Activated CD4-positive, alpha-beta T cell treated with anti-CD3 and anti-CD28 coated beads for 36 hours (primary cell): ENCODE measurements at regions not wholly inside any gene's neighbourhood (a gene's known extent, or its start where the extent isn't known, plus 50 kb on each side); places are given as distances from the start of the nearest gene placed in this dataset.

Experiments used
- ATAC-seq: fragments of 200-7000 bp; cut with Tn5 transposase; one replicate; pipeline ENCODE4 v1.10.0; 2021; ENCODE audit warnings: mild to moderate bottlenecking, moderate library complexity
- CTCF ChIA-PET: fragments of 350-600 bp; sonication (Branson Sonifier 250); formaldehyde crosslinking; loops from one replicate; lab custom pipeline; 2021; ENCODE audit warnings: antibody characterized with exemption; lab: Charles Lee
- POLR2A ChIA-PET: fragments of 350-600 bp; sonication (Branson Sonifier 250); formaldehyde crosslinking; loops from one replicate; lab custom pipeline; 2021; ENCODE audit warnings: antibody characterized with exemption, inconsistent platforms; lab: Charles Lee
- DNase-seq: peaks from one replicate; pipeline ENCODE4 v3.0.0-alpha.2; 2020
- H3K27ac Mint-ChIP-seq: one replicate; pipeline ENCODE4 v1.8.0; 2021; ENCODE audit warnings: mixed read lengths
- H3K27me3 Mint-ChIP-seq: one replicate; pipeline ENCODE4 v1.8.0; 2021; ENCODE audit warnings: mixed read lengths
- H3K36me3 Mint-ChIP-seq: one replicate; pipeline ENCODE4 v1.8.0; 2021; ENCODE audit warnings: low read depth, mixed read lengths
- H3K4me1 Mint-ChIP-seq: one replicate; pipeline ENCODE4 v1.8.0; 2021; ENCODE audit warnings: mixed read lengths
- H3K4me3 Mint-ChIP-seq: one replicate; pipeline ENCODE4 v1.8.0; 2021; ENCODE audit warnings: mild to moderate bottlenecking, moderate library complexity, mixed read lengths
- H3K9me3 Mint-ChIP-seq: one replicate; pipeline ENCODE4 v1.8.0; 2021; ENCODE audit warnings: low read depth, mixed read lengths
- intact Hi-C, 2 experiments: fragments of 100-400 bp; cut with DNase I in 1 of 2; cut with micrococcal nuclease in 1 of 2; formaldehyde crosslinking; loops; one replicate each; pipeline versions ENCODE4 v1.14.2 to v1.15.1; 2022 to 2024; cut with DNase I, micrococcal nuclease

- H3K4me1 Mint-ChIP-seq = no peaks in the 10 kb centered on the region
- ATAC-seq = no peak
- no peak for DNase-seq
- H3K27me3 Mint-ChIP-seq = no peaks in the 10 kb centered on the region
- ChIA-PET CTCF (interaction anchor here (4.3 kb wide), 1 partner anchor 12 kb away, joined by 35 read pairs; no protein-coding TSS in a partner anchor), POLR2A (no interaction called here)
- H3K4me3 Mint-ChIP-seq = no peak overlapping the region
- no peak overlapping the region for H3K27ac Mint-ChIP-seq
- H3K36me3 Mint-ChIP-seq = no peaks in the 10 kb centered on the region
- no peaks in the 10 kb centered on the region for H3K9me3 Mint-ChIP-seq
- intact Hi-C loops = no loop called here
These were observed 166.6 kb upstream of the PKDCC start for GRCh38 chr2:41881249-41881648.

DNA sequence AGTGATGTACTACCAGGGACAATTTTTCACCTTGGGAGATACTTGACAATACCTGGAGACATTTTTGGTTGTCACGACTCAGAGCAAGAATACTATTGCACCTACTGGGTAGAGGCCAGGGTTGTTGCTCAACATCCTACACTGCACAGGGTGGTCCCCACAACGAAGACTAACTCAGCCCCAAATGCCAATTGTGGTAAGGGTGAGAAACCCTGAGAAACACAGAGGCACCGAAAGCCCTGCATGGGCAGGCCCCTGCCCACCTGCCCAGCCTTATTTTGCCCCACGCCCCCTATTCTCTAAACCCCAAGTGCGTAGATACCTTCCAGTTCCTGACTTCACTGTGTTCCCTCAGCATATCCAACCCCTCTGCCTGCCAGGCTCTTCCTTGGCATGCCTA, 163.1 kb upstream of the PKDCC start:
- no peaks in the 10 kb centered on the region for H3K36me3 Mint-ChIP-seq
- DNase-seq (no peak), ATAC-seq (no peak)
- no peak overlapping the region for H3K27ac Mint-ChIP-seq
- H3K27me3 Mint-ChIP-seq = peaks cover 2% of the 10 kb centered on the region
- intact Hi-C loops = no loop called here
- CTCF ChIA-PET = interaction anchor here (1.0 kb wide), 1 partner anchor 16 kb away, joined by 3 read pairs; no protein-coding TSS in a partner anchor
- no peaks in the 10 kb centered on the region for H3K4me1 Mint-ChIP-seq
- no peak overlapping the region for H3K4me3 Mint-ChIP-seq
- no peaks in the 10 kb centered on the region for H3K9me3 Mint-ChIP-seq
- POLR2A ChIA-PET = no interaction called here

- H3K27me3 Mint-ChIP-seq = peaks cover 2% of the 10 kb centered on the region
- H3K36me3 Mint-ChIP-seq = no peaks in the 10 kb centered on the region
These were observed 161.6 kb upstream of the PKDCC start for GRCh38 chr2:41886145-41886664.

DNA sequence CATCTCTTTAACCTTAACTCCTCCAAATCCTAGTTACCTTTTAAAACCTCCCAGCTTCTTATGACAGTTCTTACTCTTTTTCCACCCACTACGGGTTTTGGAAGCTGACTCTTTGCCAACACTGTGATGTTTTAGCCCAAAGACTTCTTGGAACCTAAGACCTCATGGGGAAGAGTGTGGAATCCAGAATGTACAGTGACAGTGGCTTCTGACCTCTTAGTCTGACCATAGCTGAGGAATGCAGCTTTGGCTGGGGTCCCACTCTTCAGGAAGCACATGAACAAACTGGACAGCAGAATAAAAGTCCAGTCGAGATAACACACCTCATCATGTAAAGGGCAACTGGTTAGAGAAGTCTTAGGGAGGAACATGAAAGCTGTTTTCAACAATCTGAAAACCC, 161.1 kb upstream of the PKDCC start:
- ChIA-PET POLR2A (no interaction called here), CTCF (interaction anchor here (1.3 kb wide), 1 partner anchor 15 kb away, joined by 4 read pairs; no protein-coding TSS in a partner anchor)
- Mint-ChIP-seq H3K27me3 (peaks cover 2% of the 10 kb centered on the region), H3K9me3 (no peaks in the 10 kb centered on the region), H3K36me3 (no peaks in the 10 kb centered on the region), H3K4me3 (no peak overlapping the region), H3K4me1 (no peaks in the 10 kb centered on the region), H3K27ac (no peak overlapping the region)
- no peak for DNase-seq
- ATAC-seq = no peak
- intact Hi-C loops = no loop called here

More at GRCh38 chr2:41886145-41886664, 161.6 kb upstream of the PKDCC start:
- Mint-ChIP-seq H3K9me3 (no peaks in the 10 kb centered on the region), H3K4me1 (no peaks in the 10 kb centered on the region), H3K27ac (no peak overlapping the region), H3K4me3 (no peak overlapping the region)
- ATAC-seq (no peak), DNase-seq (no peak)
- intact Hi-C loops = no loop called here
- CTCF ChIA-PET = interaction anchor here (0.7 to 1.3 kb wide), 2 partner anchors 15 to 201 kb away, joined by 3 to 4 read pairs; no protein-coding TSS in a partner anchor
- POLR2A ChIA-PET = no interaction called here

GRCh38 chr2:41890341-41890740, 157.5 kb upstream of the PKDCC start:
- ChIA-PET POLR2A (no interaction called here), CTCF (no interaction called here)
- Mint-ChIP-seq H3K4me1 (no peaks in the 10 kb centered on the region), H3K4me3 (no peak overlapping the region), H3K27ac (no peak overlapping the region), H3K36me3 (no peaks in the 10 kb centered on the region), H3K9me3 (no peaks in the 10 kb centered on the region), H3K27me3 (peaks cover 2% of the 10 kb centered on the region)
- DNase-seq = no peak
- ATAC-seq = no peak
- intact Hi-C loops = no loop called here

- DNase-seq (no peak), ATAC-seq (no peak)
- peaks cover 2% of the 10 kb centered on the region for H3K27me3 Mint-ChIP-seq
- H3K9me3 Mint-ChIP-seq = no peaks in the 10 kb centered on the region
- H3K4me1 Mint-ChIP-seq = no peaks in the 10 kb centered on the region
- intact Hi-C loops = no loop called here
- H3K27ac Mint-ChIP-seq = no peak overlapping the region
- no peaks in the 10 kb centered on the region for H3K36me3 Mint-ChIP-seq
- ChIA-PET POLR2A (no interaction called here), CTCF (interaction anchor here (0.8 kb wide), 1 partner anchor 178 kb away, joined by 3 read pairs; no protein-coding TSS in a partner anchor)
- no peak overlapping the region for H3K4me3 Mint-ChIP-seq
These were observed 155.3 kb upstream of the PKDCC start for GRCh38 chr2:41892476-41892875.

DNA sequence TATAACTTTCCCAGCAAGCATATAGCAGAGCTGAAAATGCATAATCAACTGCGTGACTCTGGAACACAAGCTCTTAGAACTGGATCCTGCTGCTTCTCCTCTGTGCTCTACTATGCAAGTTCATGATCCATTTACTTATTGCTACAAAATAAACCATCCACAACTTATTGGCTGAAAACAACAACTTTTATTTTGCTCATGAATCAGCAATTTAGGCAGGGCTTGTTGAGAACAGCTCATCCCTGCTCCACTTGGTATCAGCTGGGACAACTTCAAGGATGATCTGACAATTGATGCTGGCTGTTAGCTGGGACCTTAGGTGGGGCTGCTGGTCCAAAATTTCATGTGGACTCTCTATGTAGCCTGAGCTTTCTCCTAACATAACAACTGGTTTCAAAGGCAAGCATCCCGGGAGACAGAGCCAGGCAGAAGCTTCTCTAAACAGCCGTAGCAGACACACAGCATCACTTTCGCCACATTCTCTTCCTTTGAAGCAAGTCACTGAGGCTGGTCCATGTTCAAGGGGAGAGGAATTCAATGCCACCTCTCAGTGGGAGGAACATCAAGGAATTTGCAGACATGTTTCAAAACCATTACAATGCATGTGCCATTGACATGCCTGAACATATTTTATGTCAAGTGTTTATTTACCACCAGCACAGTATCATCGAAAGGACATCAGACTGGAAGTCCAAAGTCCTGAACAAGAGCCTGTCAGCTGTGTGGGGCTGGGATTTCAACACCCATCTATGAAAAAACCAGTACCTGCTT, 153.1 kb upstream of the PKDCC start:
- Mint-ChIP-seq H3K36me3 (no peaks in the 10 kb centered on the region), H3K4me3 (no peak overlapping the region), H3K27me3 (no peaks in the 10 kb centered on the region), H3K9me3 (no peaks in the 10 kb centered on the region), H3K27ac (no peak overlapping the region), H3K4me1 (no peaks in the 10 kb centered on the region)
- intact Hi-C loops = no loop called here
- DNase-seq = no peak
- CTCF ChIA-PET = interaction anchor here (0.9 to 1.1 kb wide), 2 partner anchors 25 to 192 kb away, joined by 3 read pairs; no protein-coding TSS in a partner anchor
- ATAC-seq = no peak
- POLR2A ChIA-PET = no interaction called here

- ChIA-PET POLR2A (no interaction called here), CTCF (interaction anchor here (0.6 to 0.9 kb wide), 3 partner anchors 25 to 1407 kb away, joined by 3 read pairs; no protein-coding TSS in a partner anchor)
- H3K36me3 Mint-ChIP-seq = no peaks in the 10 kb centered on the region
- no peak for DNase-seq
- no peaks in the 10 kb centered on the region for H3K4me1 Mint-ChIP-seq
- no peak overlapping the region for H3K27ac Mint-ChIP-seq
- H3K27me3 Mint-ChIP-seq = no peaks in the 10 kb centered on the region
- no peaks in the 10 kb centered on the region for H3K9me3 Mint-ChIP-seq
- ATAC-seq = no peak
- intact Hi-C loops = no loop called here
- no peak overlapping the region for H3K4me3 Mint-ChIP-seq
These were observed 152.5 kb upstream of the PKDCC start for GRCh38 chr2:41895334-41895664.

GRCh38 chr2:41896186-41896846, 151.5 kb upstream of the PKDCC start:
- ATAC-seq (peak; percentile 33), DNase-seq (peak; percentile 17)
- no peak overlapping the region for H3K27ac Mint-ChIP-seq
- H3K4me3 Mint-ChIP-seq = no peak overlapping the region
- H3K27me3 Mint-ChIP-seq = no peaks in the 10 kb centered on the region
- no peaks in the 10 kb centered on the region for H3K9me3 Mint-ChIP-seq
- no peaks in the 10 kb centered on the region for H3K4me1 Mint-ChIP-seq
- POLR2A ChIA-PET = no interaction called here
- H3K36me3 Mint-ChIP-seq = no peaks in the 10 kb centered on the region
- CTCF ChIA-PET = interaction anchor here (0.7 kb wide), 1 partner anchor 143 kb away, joined by 3 read pairs; no protein-coding TSS in a partner anchor
- intact Hi-C loops = no loop called here

GRCh38 chr2:41899189-41899588, 148.6 kb upstream of the PKDCC start:
- DNase-seq (no peak), ATAC-seq (no peak)
- Mint-ChIP-seq H3K27ac (no peak overlapping the region), H3K4me1 (no peaks in the 10 kb centered on the region), H3K9me3 (no peaks in the 10 kb centered on the region), H3K27me3 (peaks cover 2% of the 10 kb centered on the region), H3K4me3 (no peak overlapping the region), H3K36me3 (no peaks in the 10 kb centered on the region)
- POLR2A ChIA-PET = no interaction called here
- intact Hi-C loops = no loop called here
- CTCF ChIA-PET = interaction anchor here (0.9 to 1.1 kb wide), 3 partner anchors 10 to 29 kb away, joined by 3 to 5 read pairs (median 3); no protein-coding TSS in a partner anchor

- ATAC-seq (no peak), DNase-seq (no peak)
- POLR2A ChIA-PET = no interaction called here
- intact Hi-C loops = no loop called here
- H3K4me3 Mint-ChIP-seq = no peak overlapping the region
- no peaks in the 10 kb centered on the region for H3K36me3 Mint-ChIP-seq
- no peaks in the 10 kb centered on the region for H3K9me3 Mint-ChIP-seq
- CTCF ChIA-PET = no interaction called here
- no peaks in the 10 kb centered on the region for H3K4me1 Mint-ChIP-seq
- H3K27ac Mint-ChIP-seq = no peak overlapping the region
- H3K27me3 Mint-ChIP-seq = peaks cover 2% of the 10 kb centered on the region
These were observed 147.7 kb upstream of the PKDCC start for GRCh38 chr2:41900101-41900577.
